ENCODE measurements at regions not wholly inside any gene's neighbourhood (a gene's known extent, or its start where the extent isn't known, plus 50 kb on each side); places are given as distances from the start of the nearest gene placed in this dataset.
"Not testable (repeated sequence)": the region's sequence is repeated elsewhere in the genome, so short reads cannot be mapped to it uniquely, and the experiment has no call there.

DNA sequence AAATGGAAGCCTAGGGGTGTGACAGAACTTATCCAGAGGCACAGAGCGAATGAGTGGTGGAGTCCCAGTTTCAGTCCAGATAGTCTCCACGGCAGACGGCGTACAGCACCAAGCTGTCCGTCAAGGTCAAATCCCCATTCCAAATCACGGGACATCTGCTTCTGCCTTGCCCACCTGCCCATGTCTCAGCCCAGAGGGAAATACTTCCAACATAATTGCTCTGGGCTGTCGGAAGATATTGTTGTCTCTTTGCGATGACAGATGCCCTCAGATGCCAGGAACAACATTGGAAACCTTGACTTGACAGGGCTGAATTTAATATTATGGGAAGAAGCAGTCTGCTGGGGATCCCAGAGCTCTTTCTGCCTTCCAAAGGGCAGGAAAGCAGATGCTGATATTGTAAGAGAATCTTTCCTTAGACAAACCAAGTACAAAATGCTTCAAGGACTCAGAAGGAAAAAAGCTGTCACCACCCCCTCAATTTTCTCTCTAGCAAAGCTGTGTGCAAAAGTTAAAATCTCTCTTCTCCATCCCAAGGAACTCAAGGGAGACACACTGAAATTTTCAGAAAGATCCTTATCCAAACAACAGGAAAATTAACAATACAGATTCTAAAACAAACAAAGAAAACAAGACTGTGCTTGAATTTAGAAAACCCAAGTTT, 364.0 kb downstream of the LRATD1 start:
- H3K27ac ChIP-seq (ENCODE audit: low read length): no peak overlapping the region
- H4K20me1 ChIP-seq (ENCODE audit: low read length): no peaks in the 10 kb centered on the region
- no peak overlapping the region for H3K9ac ChIP-seq (ENCODE audit: low read length)
- H3K4me1 ChIP-seq (ENCODE audit: insufficient read depth, low read length): no peaks in the 10 kb centered on the region
- DNase-seq: no peak
- H3K9me3 ChIP-seq (ENCODE audit: low read length): no peaks in the 10 kb centered on the region
- no peak overlapping the region for H3K4me3 ChIP-seq (ENCODE audit: low read length)
- ChIA-PET POLR2A (ENCODE audit: unreplicated experiment) (no interaction called here), CTCF (no interaction called here)
- no peak for ATAC-seq
- no peaks in the 10 kb centered on the region for H3K27me3 ChIP-seq (ENCODE audit: low read length)
- H2AFZ ChIP-seq (ENCODE audit: low read length): no peak overlapping the region
- H3K4me2 ChIP-seq (ENCODE audit: low read length): no peak overlapping the region
- H3K79me2 ChIP-seq (ENCODE audit: low read length): no peaks in the 10 kb centered on the region
- no peaks in the 10 kb centered on the region for H3K36me3 ChIP-seq (ENCODE audit: low read depth, low read length)
- no peak for TF ChIP-seq EZH2 (IDR thresholded peaks at IDR 0.05; ENCODE audit: low read length, unreplicated experiment)
- no peak for TF ChIP-seq EZH2phosphoT487 (IDR thresholded peaks at IDR 0.05; ENCODE audit: borderline replicate concordance, low read length)
- TF ChIP-seq, protein P1, sequence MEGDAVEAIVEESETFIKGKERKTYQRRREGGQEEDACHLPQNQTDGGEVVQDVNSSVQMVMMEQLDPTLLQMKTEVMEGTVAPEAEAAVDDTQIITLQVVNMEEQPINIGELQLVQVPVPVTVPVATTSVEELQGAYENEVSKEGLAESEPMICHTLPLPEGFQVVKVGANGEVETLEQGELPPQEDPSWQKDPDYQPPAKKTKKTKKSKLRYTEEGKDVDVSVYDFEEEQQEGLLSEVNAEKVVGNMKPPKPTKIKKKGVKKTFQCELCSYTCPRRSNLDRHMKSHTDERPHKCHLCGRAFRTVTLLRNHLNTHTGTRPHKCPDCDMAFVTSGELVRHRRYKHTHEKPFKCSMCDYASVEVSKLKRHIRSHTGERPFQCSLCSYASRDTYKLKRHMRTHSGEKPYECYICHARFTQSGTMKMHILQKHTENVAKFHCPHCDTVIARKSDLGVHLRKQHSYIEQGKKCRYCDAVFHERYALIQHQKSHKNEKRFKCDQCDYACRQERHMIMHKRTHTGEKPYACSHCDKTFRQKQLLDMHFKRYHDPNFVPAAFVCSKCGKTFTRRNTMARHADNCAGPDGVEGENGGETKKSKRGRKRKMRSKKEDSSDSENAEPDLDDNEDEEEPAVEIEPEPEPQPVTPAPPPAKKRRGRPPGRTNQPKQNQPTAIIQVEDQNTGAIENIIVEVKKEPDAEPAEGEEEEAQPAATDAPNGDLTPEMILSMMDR (conservative IDR thresholded peaks at IDR 0.05; ENCODE audit: low read depth, low read length): no peak
- intact Hi-C loops (cut with micrococcal nuclease): no loop called here
- no peaks in the 10 kb centered on the region for H3F3A ChIP-seq (ENCODE audit: low read length, unreplicated experiment)
- H3K9me2 ChIP-seq (replicated peaks; ENCODE audit: low read length): no peaks in the 10 kb centered on the region
- BruUV-seq (replicated peaks): no TSS peak

DNA sequence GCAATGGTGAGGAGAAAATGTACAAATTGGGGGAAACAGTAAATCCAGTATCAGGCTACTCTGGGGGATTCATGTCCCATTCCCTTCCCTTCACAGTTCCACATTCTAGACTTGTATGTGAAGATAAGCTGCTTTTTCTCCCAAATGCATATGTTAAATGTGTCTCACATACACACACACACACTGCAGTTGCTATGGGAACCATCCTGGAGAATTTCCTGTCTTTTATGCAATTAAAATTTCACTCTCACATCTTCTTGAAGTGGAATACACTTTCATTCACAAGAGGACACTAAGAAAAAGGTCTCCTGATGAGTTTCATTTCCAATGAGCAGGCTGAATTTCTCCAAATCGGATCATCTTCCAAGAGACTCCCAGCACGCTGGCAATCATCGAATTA, 366.0 kb downstream of the LRATD1 start:
- H2AFZ ChIP-seq (ENCODE audit: low read length): no peak overlapping the region
- BruUV-seq (replicated peaks): no TSS peak
- no peaks in the 10 kb centered on the region for H3K9me2 ChIP-seq (replicated peaks; ENCODE audit: low read length)
- CTCF ChIA-PET: no interaction called here
- no peak overlapping the region for H3K4me2 ChIP-seq (ENCODE audit: low read length)
- ATAC-seq: no peak
- no peaks in the 10 kb centered on the region for H3K4me1 ChIP-seq (ENCODE audit: insufficient read depth, low read length)
- intact Hi-C loops (cut with micrococcal nuclease): no loop called here
- no peaks in the 10 kb centered on the region for H3F3A ChIP-seq (ENCODE audit: low read length, unreplicated experiment)
- H3K79me2 ChIP-seq (ENCODE audit: low read length): no peaks in the 10 kb centered on the region
- POLR2A ChIA-PET (ENCODE audit: unreplicated experiment): no interaction called here
- DNase-seq: no peak
- H3K9ac ChIP-seq (ENCODE audit: low read length): no peak overlapping the region
- no peaks in the 10 kb centered on the region for H4K20me1 ChIP-seq (ENCODE audit: low read length)
- H3K4me3 ChIP-seq (ENCODE audit: low read length): no peak overlapping the region
- H3K9me3 ChIP-seq (ENCODE audit: low read length): no peaks in the 10 kb centered on the region
- no peak overlapping the region for H3K27ac ChIP-seq (ENCODE audit: low read length)
- H3K27me3 ChIP-seq (ENCODE audit: low read length): no peaks in the 10 kb centered on the region
- no peaks in the 10 kb centered on the region for H3K36me3 ChIP-seq (ENCODE audit: low read depth, low read length)
- TF ChIP-seq EZH2phosphoT487 (IDR thresholded peaks at IDR 0.05; ENCODE audit: borderline replicate concordance, low read length) (no peak), EZH2 (IDR thresholded peaks at IDR 0.05; ENCODE audit: low read length, unreplicated experiment) (no peak)
- TF ChIP-seq, protein P1 (conservative IDR thresholded peaks at IDR 0.05; ENCODE audit: low read depth, low read length): no peak

DNA sequence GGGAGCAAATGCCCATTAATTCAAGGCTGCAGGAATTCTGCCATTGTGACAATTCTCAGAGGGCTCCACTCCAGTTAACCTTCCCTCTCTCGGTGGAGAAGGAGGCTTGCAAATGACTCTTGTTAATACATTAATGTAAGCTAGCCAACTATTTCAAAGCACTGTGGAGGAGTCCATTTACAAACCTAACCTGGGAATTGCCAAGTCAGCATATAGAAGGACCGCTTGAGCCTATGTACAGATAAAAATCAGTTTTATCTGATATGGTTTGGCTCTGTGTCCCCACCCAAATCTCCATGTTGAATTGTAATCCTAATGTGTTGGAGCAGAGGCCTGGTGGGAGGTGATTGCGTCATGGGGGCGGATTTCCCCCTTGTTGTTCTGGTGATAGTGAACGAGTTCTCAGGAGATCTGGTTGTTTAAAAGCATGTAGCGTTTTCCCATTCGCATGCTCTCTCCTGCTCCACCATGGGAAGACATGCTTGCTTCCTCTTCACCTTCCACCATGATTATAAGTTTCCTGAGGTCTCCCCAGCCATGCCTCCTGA, 366.7 kb downstream of the LRATD1 start:
- intact Hi-C loops (cut with micrococcal nuclease): no loop called here
- no peaks in the 10 kb centered on the region for H3K79me2 ChIP-seq (ENCODE audit: low read length)
- ATAC-seq (no peak), DNase-seq (no peak)
- no peak overlapping the region for H2AFZ ChIP-seq (ENCODE audit: low read length)
- no peaks in the 10 kb centered on the region for H3K9me3 ChIP-seq (ENCODE audit: low read length)
- no peak overlapping the region for H3K4me2 ChIP-seq (ENCODE audit: low read length)
- no peak for TF ChIP-seq EZH2 (IDR thresholded peaks at IDR 0.05; ENCODE audit: low read length, unreplicated experiment)
- TF ChIP-seq, protein P1 (conservative IDR thresholded peaks at IDR 0.05; ENCODE audit: low read depth, low read length): no peak
- no peak for TF ChIP-seq EZH2phosphoT487 (IDR thresholded peaks at IDR 0.05; ENCODE audit: borderline replicate concordance, low read length)
- H3K9ac ChIP-seq (ENCODE audit: low read length): no peak overlapping the region
- H3K27ac ChIP-seq (ENCODE audit: low read length): no peak overlapping the region
- H3K27me3 ChIP-seq (ENCODE audit: low read length): no peaks in the 10 kb centered on the region
- H3K4me1 ChIP-seq (ENCODE audit: insufficient read depth, low read length): no peaks in the 10 kb centered on the region
- no TSS peak for BruUV-seq (replicated peaks)
- H3K4me3 ChIP-seq (ENCODE audit: low read length): no peak overlapping the region
- no peaks in the 10 kb centered on the region for H3K36me3 ChIP-seq (ENCODE audit: low read depth, low read length)
- H3K9me2 ChIP-seq (replicated peaks; ENCODE audit: low read length): no peaks in the 10 kb centered on the region
- H4K20me1 ChIP-seq (ENCODE audit: low read length): no peaks in the 10 kb centered on the region
- ChIA-PET POLR2A (ENCODE audit: unreplicated experiment) (no interaction called here), CTCF (no interaction called here)
- H3F3A ChIP-seq (ENCODE audit: low read length, unreplicated experiment): no peaks in the 10 kb centered on the region

DNA sequence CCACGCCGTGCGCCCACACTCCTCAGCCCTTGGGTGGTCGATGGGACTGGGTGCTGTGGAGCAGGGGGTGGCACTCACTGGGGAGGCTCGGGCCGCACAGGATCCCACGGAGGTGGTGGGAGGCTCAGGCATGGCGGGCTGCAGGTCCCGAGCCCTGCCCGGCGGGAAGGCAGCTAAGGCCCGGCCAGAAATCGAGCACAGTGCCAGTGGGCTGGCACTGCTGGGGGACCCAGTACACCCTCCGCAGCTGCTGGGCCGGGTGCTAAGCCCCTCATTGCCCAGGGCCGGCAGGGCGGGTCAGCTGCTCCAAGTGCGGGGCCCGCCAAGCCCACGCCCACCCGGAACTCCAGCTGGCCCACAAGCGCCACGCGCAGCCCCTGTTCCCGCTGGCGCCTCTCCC, 370.0 kb downstream of the LRATD1 start:
- intact Hi-C loops (cut with micrococcal nuclease); ATAC-seq; H2AFZ ChIP-seq (ENCODE audit: low read length); H3K9ac ChIP-seq (ENCODE audit: low read length); BruUV-seq (replicated peaks); CTCF ChIA-PET; H3K27ac ChIP-seq (ENCODE audit: low read length); H3K4me2 ChIP-seq (ENCODE audit: low read length); DNase-seq; H4K20me1 ChIP-seq (ENCODE audit: low read length); H3K36me3 ChIP-seq (ENCODE audit: low read depth, low read length); H3K4me3 ChIP-seq (ENCODE audit: low read length); H3K9me2 ChIP-seq (replicated peaks; ENCODE audit: low read length); H3F3A ChIP-seq (ENCODE audit: low read length, unreplicated experiment); H3K27me3 ChIP-seq (ENCODE audit: low read length); H3K9me3 ChIP-seq (ENCODE audit: low read length); POLR2A ChIA-PET (ENCODE audit: unreplicated experiment); H3K4me1 ChIP-seq (ENCODE audit: insufficient read depth, low read length); H3K79me2 ChIP-seq (ENCODE audit: low read length): not testable (repeated sequence)

Data from PC-3 (cell line).